ENCODE measurements at regions not wholly inside any gene's neighbourhood (a gene's known extent, or its start where the extent isn't known, plus 50 kb on each side); places are given as distances from the start of the nearest gene placed in this dataset.

GRCh38 chr15:39110336-39110735, 470.5 kb upstream of the THBS1 start:
- no peak overlapping the region for H3K27ac ChIP-seq
- intact Hi-C loops (cut with DNase I; ENCODE audit: low total_unique reads) = no loop called here

GRCh38 chr15:39110746-39111145, 470.1 kb upstream of the THBS1 start:
- Histone ChIP-seq H3K27me3 (no peaks in the 10 kb centered on the region), H3K9me3 (no peaks in the 10 kb centered on the region), H3K4me3 (no peak overlapping the region), H3K36me3 (no peaks in the 10 kb centered on the region), H3K27ac (no peak overlapping the region), H3K4me1 (no peaks in the 10 kb centered on the region)
- in situ Hi-C loops (cut with MboI; ENCODE audit: low pct_ligation_motif_present in 1 of 4, low pct_unique_long_range_greater_than_20kb in 1 of 4, low sequenced_read_pairs in 3 of 4) (no loop called here), intact Hi-C loops (cut with DNase I; ENCODE audit: low total_unique reads) (no loop called here)
- WGBS, 2 donors (ENCODE audit: low coverage in 1 of 2) = 86 to 89% methylated on average over 1 of the region's 1 CpG
- DNase-seq = no peak
- TF ChIP-seq POLR2A (IDR thresholded peaks at IDR 0.05) (no peak), EP300 (IDR thresholded peaks at IDR 0.05; ENCODE audit: low read depth) (no peak), POLR2AphosphoS5 (IDR thresholded peaks at IDR 0.05) (no peak), CTCF (IDR thresholded peaks at IDR 0.05) (no peak)

More at GRCh38 chr15:39110336-39110735, 470.5 kb upstream of the THBS1 start:
- no peak for TF ChIP-seq CTCF (IDR thresholded peaks at IDR 0.05)
- TF ChIP-seq POLR2AphosphoS5 (IDR thresholded peaks at IDR 0.05) = no peak
- no peak for TF ChIP-seq POLR2A (IDR thresholded peaks at IDR 0.05)
- TF ChIP-seq EP300 (IDR thresholded peaks at IDR 0.05; ENCODE audit: low read depth) = no peak
- in situ Hi-C loops (cut with MboI; ENCODE audit: low pct_ligation_motif_present in 1 of 4, low pct_unique_long_range_greater_than_20kb in 1 of 4, low sequenced_read_pairs in 3 of 4) = no loop called here
- Histone ChIP-seq H3K4me1 (no peaks in the 10 kb centered on the region), H3K36me3 (no peaks in the 10 kb centered on the region), H3K4me3 (no peak overlapping the region), H3K9me3 (no peaks in the 10 kb centered on the region), H3K27me3 (no peaks in the 10 kb centered on the region)
- DNase-seq = no peak

GRCh38 chr15:39113741-39114140, 467.1 kb upstream of the THBS1 start:
- H3K36me3 ChIP-seq = no peaks in the 10 kb centered on the region
- H3K27me3 ChIP-seq = no peaks in the 10 kb centered on the region
- no peak for TF ChIP-seq POLR2AphosphoS5 (IDR thresholded peaks at IDR 0.05)
- TF ChIP-seq POLR2A (IDR thresholded peaks at IDR 0.05) = no peak
- no peak for TF ChIP-seq EP300 (IDR thresholded peaks at IDR 0.05; ENCODE audit: low read depth)
- no peak for TF ChIP-seq CTCF (IDR thresholded peaks at IDR 0.05)
- no peak for DNase-seq
- H3K4me3 ChIP-seq = no peak overlapping the region
- H3K9me3 ChIP-seq = peaks cover 10 to 14% of the 10 kb centered on the region in 2 donors
- 85 to 91% methylated on average over 3 of the region's 3 CpGs for WGBS, 2 donors (ENCODE audit: low coverage in 1 of 2)
- peaks cover 0 to 7% (median 0%) of the 10 kb centered on the region in 4 donors for H3K4me1 ChIP-seq
- intact Hi-C loops (cut with DNase I; ENCODE audit: low total_unique reads) = no loop called here
- in situ Hi-C loops (cut with MboI; ENCODE audit: low pct_ligation_motif_present in 1 of 4, low pct_unique_long_range_greater_than_20kb in 1 of 4, low sequenced_read_pairs in 3 of 4) = no loop called here
- no peak overlapping the region for H3K27ac ChIP-seq

GRCh38 chr15:39114690-39115378, 466.0 kb upstream of the THBS1 start:
- no peaks in the 10 kb centered on the region for H3K36me3 ChIP-seq
- peaks cover 10 to 14% of the 10 kb centered on the region in 2 donors for H3K9me3 ChIP-seq
- in situ Hi-C loops (cut with MboI; ENCODE audit: low pct_ligation_motif_present in 1 of 4, low pct_unique_long_range_greater_than_20kb in 1 of 4, low sequenced_read_pairs in 3 of 4) (no loop called here), intact Hi-C loops (cut with DNase I; ENCODE audit: low total_unique reads) (no loop called here)
- no peaks in the 10 kb centered on the region for H3K27me3 ChIP-seq
- no peak for DNase-seq
- no peak overlapping the region for H3K4me3 ChIP-seq
- TF ChIP-seq POLR2A (IDR thresholded peaks at IDR 0.05) (no peak), EP300 (IDR thresholded peaks at IDR 0.05; ENCODE audit: low read depth) (no peak), POLR2AphosphoS5 (IDR thresholded peaks at IDR 0.05) (no peak), CTCF (IDR thresholded peaks at IDR 0.05) (no peak)
- H3K27ac ChIP-seq = no peak overlapping the region
- 77% methylated on average over 1 of the region's 1 CpG; no CpG with 5 or more reads in 1 of the 2 donors for WGBS, 2 donors (ENCODE audit: low coverage in 1 of 2)
- H3K4me1 ChIP-seq = peaks cover 0 to 7% (median 0%) of the 10 kb centered on the region in 4 donors

All from transverse colon (tissue), 4 donors.